Right lobe of liver (tissue), 4 donors: ENCODE measurements at regions not wholly inside any gene's neighbourhood (a gene's known extent, or its start where the extent isn't known, plus 50 kb on each side); places are given as distances from the start of the nearest gene placed in this dataset.

Experiments used
- POLR2A ChIP-seq: fragments of 450-650 bp; IDR thresholded peaks from one replicate; pipeline ENCODE4 v1.6.1; 2017; ENCODE audit warnings: antibody characterized with exemption, mild to moderate bottlenecking
- TF ChIP-seq, protein P1 (sequence below), 4 donors: fragments of 200-600 bp in 3 of 4; fragments of 450-650 bp in 1 of 4; IDR thresholded peaks; one replicate each; pipeline versions ENCODE4 v1.5.1 to v1.8.0; 2016 to 2022; ENCODE audit warnings: antibody characterized with exemption in 4 of 4, mild to moderate bottlenecking in 2 of 4
- donor health status: DM: no; HTN: no; CAD: no.
- donor health status: DM: no; HTN: no; CAD: no.
- donor health status: DM: no; HTN: yes; CAD: no.

DNA sequence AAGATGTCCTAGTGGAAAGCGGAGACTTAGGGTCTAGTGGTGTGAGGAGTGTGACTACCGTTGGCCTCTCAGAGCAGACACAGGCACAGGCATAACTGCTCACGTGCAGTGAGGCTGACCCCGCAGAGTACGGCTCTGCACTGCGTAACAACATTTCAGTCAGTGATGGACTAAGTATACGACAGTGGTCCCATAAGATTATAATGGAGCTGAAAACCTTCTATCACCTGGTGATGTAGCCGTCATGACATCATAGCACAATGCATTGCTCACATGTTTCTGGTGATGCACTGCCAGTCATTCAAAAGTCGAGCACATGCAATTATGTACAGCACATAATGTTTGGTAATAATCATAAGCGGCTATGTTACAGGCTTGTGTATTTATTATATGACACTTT, 179.6 kb downstream of the VAPA start:
- TF ChIP-seq, protein P1, sequence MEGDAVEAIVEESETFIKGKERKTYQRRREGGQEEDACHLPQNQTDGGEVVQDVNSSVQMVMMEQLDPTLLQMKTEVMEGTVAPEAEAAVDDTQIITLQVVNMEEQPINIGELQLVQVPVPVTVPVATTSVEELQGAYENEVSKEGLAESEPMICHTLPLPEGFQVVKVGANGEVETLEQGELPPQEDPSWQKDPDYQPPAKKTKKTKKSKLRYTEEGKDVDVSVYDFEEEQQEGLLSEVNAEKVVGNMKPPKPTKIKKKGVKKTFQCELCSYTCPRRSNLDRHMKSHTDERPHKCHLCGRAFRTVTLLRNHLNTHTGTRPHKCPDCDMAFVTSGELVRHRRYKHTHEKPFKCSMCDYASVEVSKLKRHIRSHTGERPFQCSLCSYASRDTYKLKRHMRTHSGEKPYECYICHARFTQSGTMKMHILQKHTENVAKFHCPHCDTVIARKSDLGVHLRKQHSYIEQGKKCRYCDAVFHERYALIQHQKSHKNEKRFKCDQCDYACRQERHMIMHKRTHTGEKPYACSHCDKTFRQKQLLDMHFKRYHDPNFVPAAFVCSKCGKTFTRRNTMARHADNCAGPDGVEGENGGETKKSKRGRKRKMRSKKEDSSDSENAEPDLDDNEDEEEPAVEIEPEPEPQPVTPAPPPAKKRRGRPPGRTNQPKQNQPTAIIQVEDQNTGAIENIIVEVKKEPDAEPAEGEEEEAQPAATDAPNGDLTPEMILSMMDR (IDR thresholded peaks at IDR 0.05) = no peak
- no peak for TF ChIP-seq POLR2A
